ENCODE measurements at regions not wholly inside any gene's neighbourhood (a gene's known extent, or its start where the extent isn't known, plus 50 kb on each side); places are given as distances from the start of the nearest gene placed in this dataset.

GRCh38 chr6:110044622-110045021 is 66.5 kb downstream of the GPR6 start:
- H3K27ac Mint-ChIP-seq: no peak overlapping the region
- no peaks in the 10 kb centered on the region for H3K9me3 Mint-ChIP-seq
- H3K4me1 Mint-ChIP-seq (ENCODE audit: low read depth): peaks cover 8% of the 10 kb centered on the region
- no peak for DNase-seq
- no peaks in the 10 kb centered on the region for H3K36me3 Mint-ChIP-seq (ENCODE audit: low read depth)
- H3K27me3 Mint-ChIP-seq: no peaks in the 10 kb centered on the region
- H3K4me3 Mint-ChIP-seq: no peak overlapping the region

GRCh38 chr6:110048221-110048875 is 70.2 kb downstream of the GPR6 start:
- Mint-ChIP-seq H3K27me3 (no peaks in the 10 kb centered on the region), H3K4me3 (no peak overlapping the region), H3K4me1 (ENCODE audit: low read depth) (no peaks in the 10 kb centered on the region), H3K27ac (no peak overlapping the region), H3K9me3 (no peaks in the 10 kb centered on the region), H3K36me3 (ENCODE audit: low read depth) (no peaks in the 10 kb centered on the region)
- DNase-seq: no peak

- no peak overlapping the region for H3K27ac Mint-ChIP-seq
- H3K4me1 Mint-ChIP-seq (ENCODE audit: low read depth): no peaks in the 10 kb centered on the region
- no peaks in the 10 kb centered on the region for H3K36me3 Mint-ChIP-seq (ENCODE audit: low read depth)
- H3K9me3 Mint-ChIP-seq: no peaks in the 10 kb centered on the region
- DNase-seq: no peak
- no peak overlapping the region for H3K4me3 Mint-ChIP-seq
- peaks cover 6% of the 10 kb centered on the region for H3K27me3 Mint-ChIP-seq
Observed at GRCh38 chr6:110049696-110050439, 71.8 kb downstream of the GPR6 start.

Measured in activated T-cell treated with anti-CD3 and anti-CD28 coated beads, Interleukin-2, amount 50 U/mL, for 24 hours (primary cell).